ENCODE measurements at regions not wholly inside any gene's neighbourhood (a gene's known extent, or its start where the extent isn't known, plus 50 kb on each side); places are given as distances from the start of the nearest gene placed in this dataset.

- H3K14ac ChIP-seq (ENCODE audit: insufficient read depth, low read length): no peak overlapping the region
- H3K4ac ChIP-seq (ENCODE audit: low read depth, low read length): no peak overlapping the region
- no peaks in the 10 kb centered on the region for H4K20me1 ChIP-seq (ENCODE audit: control insufficient read depth, insufficient read depth, insufficient read length)
- no peak for DNase-seq
- no peak overlapping the region for H2BK12ac ChIP-seq (ENCODE audit: insufficient read length, low read depth, low read length)
- no peaks in the 10 kb centered on the region for H3K23me2 ChIP-seq (ENCODE audit: insufficient read length, low read depth, low read length, poor library complexity, severe bottlenecking)
- Mint-ChIP-seq H3K9me3 (peaks cover 0 to 6% of the 10 kb centered on the region in 2 experiments; a peak in 3 of 5 replicates), H3K27ac (peak overlapping the region in 1 of 3 experiments; percentile 75; a peak in 1 of 7 replicates), H3K27me3 (ENCODE audit: low read depth) (peaks cover 4% of the 10 kb centered on the region), H3K36me3 (ENCODE audit: insufficient read depth in 1 of 3, low read depth in 3 of 3) (no peaks in the 10 kb centered on the region; a peak in 1 of 7 replicates), H3K4me1 (no peaks in the 10 kb centered on the region), H3K4me3 (no peak overlapping the region)
- H4K8ac ChIP-seq (replicated peaks; ENCODE audit: insufficient read length, low read depth, low read length): no peak overlapping the region
- H2BK15ac ChIP-seq (ENCODE audit: low read depth, low read length): no peak overlapping the region
- no peak overlapping the region for H2BK20ac ChIP-seq (ENCODE audit: low read depth, low read length, poor library complexity, severe bottlenecking)
- H2AFZ ChIP-seq (ENCODE audit: low read length): no peak overlapping the region
- no peak for TF ChIP-seq CTCF (conservative IDR thresholded peaks at IDR 0.05)
- H3K9me3 ChIP-seq (ENCODE audit: control insufficient read depth, low read depth, low read length): no peaks in the 10 kb centered on the region
- no peak overlapping the region for H2AK5ac ChIP-seq (ENCODE audit: insufficient read length, low read length)
- H3K18ac ChIP-seq (ENCODE audit: insufficient read length, low read depth, low read length): no peak overlapping the region
- H3K79me1 ChIP-seq (ENCODE audit: insufficient read depth, low read depth, low read length, poor library complexity, severe bottlenecking): no peaks in the 10 kb centered on the region
- H2BK120ac ChIP-seq (ENCODE audit: low read depth, low read length, poor library complexity, severe bottlenecking): no peak overlapping the region
- H3T11ph ChIP-seq (ENCODE audit: low read length): no peak overlapping the region
- H3K23ac ChIP-seq (ENCODE audit: insufficient read length, low read depth, low read length): no peak overlapping the region
- no peak overlapping the region for H3K56ac ChIP-seq (ENCODE audit: insufficient read length, low read depth, low read length)
- H3K27me3 ChIP-seq (ENCODE audit: insufficient read depth, low read length): no peaks in the 10 kb centered on the region
- no peaks in the 10 kb centered on the region for H3K4me1 ChIP-seq (ENCODE audit: insufficient read depth, low read length)
- no peak overlapping the region for H3K9ac ChIP-seq (ENCODE audit: extremely low read depth, insufficient read length, low read length)
- H3K79me2 ChIP-seq (ENCODE audit: insufficient read depth, low read length): no peaks in the 10 kb centered on the region
- no peak overlapping the region for H4K5ac ChIP-seq (ENCODE audit: insufficient read length, low read depth, low read length)
- H2BK5ac ChIP-seq (ENCODE audit: insufficient read length, low read length): no peak overlapping the region
- no CpG with 5 or more reads among the region's 3 CpGs for WGBS (ENCODE audit: extremely low coverage, insufficient read length, low lambda C conversion rate)
- H4K91ac ChIP-seq (ENCODE audit: insufficient read length, low read depth, low read length): no peak overlapping the region
- H3K4me2 ChIP-seq (ENCODE audit: insufficient read depth, insufficient read length, low read length): no peak overlapping the region
- no peak overlapping the region for H3K27ac ChIP-seq (ENCODE audit: insufficient read length, low read depth, low read length)
Measured at GRCh38 chr10:111211241-111211640, 134.4 kb downstream of the ADRA2A start.
